ENCODE measurements at regions not wholly inside any gene's neighbourhood (a gene's known extent, or its start where the extent isn't known, plus 50 kb on each side); places are given as distances from the start of the nearest gene placed in this dataset.

DNA sequence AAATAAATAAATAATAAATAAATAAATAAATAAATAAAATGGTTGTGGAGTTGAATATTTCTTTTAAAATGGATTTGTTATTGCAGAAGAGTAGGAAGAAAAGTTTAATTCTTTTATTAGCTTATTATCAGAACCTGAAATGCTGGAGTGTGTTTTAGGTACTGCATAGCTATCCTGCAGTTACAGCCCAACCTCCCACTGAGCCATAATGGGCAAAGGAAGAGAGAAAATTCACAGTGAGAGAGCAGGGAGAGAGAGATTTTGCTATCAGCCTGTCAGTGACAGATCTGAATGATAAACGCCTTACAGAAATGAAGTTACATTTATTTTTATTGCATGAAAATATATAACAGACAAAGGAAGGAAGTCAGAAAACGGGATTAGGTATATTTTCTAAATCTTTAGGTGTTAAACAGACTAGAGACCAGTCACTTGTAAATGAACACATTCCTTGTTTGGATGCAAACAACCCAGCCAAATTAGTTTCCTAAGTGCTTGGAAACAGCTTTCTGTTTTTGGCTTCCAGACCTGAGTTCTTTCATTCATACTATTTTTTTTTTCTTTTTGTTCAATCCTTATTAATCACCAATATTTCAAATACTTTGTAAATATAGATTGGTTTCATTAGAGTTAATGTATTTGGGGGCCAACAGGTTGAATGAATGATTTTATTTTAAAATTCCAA lies 425.3 kb downstream of the USP25 start:
- Histone ChIP-seq H3K4me3 (ENCODE audit: low read depth, low read length) (no peak overlapping the region), H3K36me3 (no peaks in the 10 kb centered on the region), H3K27me3 (no peaks in the 10 kb centered on the region), H3K9me3 (no peaks in the 10 kb centered on the region), H3K4me1 (no peaks in the 10 kb centered on the region)
- TF ChIP-seq, protein P1, sequence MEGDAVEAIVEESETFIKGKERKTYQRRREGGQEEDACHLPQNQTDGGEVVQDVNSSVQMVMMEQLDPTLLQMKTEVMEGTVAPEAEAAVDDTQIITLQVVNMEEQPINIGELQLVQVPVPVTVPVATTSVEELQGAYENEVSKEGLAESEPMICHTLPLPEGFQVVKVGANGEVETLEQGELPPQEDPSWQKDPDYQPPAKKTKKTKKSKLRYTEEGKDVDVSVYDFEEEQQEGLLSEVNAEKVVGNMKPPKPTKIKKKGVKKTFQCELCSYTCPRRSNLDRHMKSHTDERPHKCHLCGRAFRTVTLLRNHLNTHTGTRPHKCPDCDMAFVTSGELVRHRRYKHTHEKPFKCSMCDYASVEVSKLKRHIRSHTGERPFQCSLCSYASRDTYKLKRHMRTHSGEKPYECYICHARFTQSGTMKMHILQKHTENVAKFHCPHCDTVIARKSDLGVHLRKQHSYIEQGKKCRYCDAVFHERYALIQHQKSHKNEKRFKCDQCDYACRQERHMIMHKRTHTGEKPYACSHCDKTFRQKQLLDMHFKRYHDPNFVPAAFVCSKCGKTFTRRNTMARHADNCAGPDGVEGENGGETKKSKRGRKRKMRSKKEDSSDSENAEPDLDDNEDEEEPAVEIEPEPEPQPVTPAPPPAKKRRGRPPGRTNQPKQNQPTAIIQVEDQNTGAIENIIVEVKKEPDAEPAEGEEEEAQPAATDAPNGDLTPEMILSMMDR (IDR thresholded peaks at IDR 0.05; ENCODE audit: low read depth, low read length): no peak
- no peak for DNase-seq

DNA sequence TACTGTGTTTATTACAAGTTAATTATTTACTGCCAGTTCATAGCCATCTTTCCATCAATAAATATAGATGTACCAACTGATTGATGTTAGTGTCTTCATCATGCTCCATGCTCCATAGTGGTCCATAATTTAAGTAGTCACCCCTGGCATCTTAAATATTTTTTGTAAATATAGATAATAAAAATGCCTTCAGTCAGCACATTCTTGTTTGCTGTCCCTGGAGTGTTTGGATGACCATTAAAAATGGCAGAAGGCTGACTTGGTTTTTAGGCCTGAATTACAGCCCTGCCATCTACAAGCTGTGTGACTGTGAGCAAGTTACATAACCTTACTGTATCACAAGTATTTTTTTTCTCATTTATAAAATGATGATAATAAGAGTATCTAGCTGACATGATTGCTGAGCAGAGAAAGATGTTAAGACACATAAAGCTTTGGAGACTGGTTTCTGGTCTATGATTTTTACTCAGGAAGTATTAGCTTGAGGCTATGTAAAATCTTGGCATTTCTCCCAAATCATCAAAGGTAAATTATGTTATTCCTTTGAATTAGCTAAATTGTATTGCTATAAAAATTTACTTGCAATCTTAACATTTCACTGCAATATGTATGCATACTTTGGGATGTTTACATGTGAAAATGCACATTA lies 427.2 kb downstream of the USP25 start:
- TF ChIP-seq, protein P1 (IDR thresholded peaks at IDR 0.05; ENCODE audit: low read depth, low read length): no peak
- no peak for DNase-seq

DNA sequence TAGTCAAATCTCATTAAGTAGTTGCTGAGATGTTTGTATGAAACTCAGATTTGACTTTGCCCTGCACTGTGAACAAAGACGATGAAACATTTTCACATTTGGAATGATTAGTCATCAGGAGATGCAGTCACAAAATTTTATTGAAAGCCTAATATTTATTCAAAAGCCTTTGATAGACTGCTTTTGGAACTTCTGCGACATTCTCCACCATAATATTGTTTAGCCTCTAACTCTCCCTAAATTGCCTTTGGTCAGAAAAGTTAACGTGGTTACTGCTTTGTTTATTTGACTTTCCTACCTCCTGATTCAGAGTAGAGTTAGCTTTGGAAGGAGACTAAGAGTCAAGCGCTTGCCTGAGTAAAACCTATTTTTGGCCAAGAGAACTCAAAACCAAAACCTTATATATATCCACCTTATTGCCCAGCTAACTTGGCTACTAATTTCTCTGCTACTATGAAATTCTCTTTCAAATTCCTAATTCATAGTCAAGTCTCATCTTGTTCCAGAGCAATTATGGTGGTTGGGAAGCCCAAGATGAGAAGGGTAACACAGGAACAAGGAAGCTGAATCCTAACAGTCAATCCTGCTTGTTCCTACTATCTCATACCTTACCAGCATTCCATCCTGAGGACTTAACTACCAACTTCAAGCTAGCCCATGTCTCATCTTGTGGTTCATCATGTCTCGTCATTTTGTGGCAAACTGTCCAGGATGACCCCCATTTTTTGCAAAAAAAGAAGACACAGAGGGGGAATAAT lies 429.6 kb downstream of the USP25 start:
- TF ChIP-seq, protein P1 (IDR thresholded peaks at IDR 0.05; ENCODE audit: low read depth, low read length): no peak
- no peaks in the 10 kb centered on the region for H3K4me1 ChIP-seq
- no peak overlapping the region for H3K4me3 ChIP-seq (ENCODE audit: low read depth, low read length)
- no peaks in the 10 kb centered on the region for H3K36me3 ChIP-seq
- DNase-seq: no peak
- no peaks in the 10 kb centered on the region for H3K9me3 ChIP-seq
- H3K27me3 ChIP-seq: no peaks in the 10 kb centered on the region

More for the DNA sequence above, 427.2 kb downstream of the USP25 start:
- Histone ChIP-seq H3K4me3 (ENCODE audit: low read depth, low read length) (no peak overlapping the region), H3K27me3 (no peaks in the 10 kb centered on the region), H3K9me3 (no peaks in the 10 kb centered on the region), H3K36me3 (no peaks in the 10 kb centered on the region), H3K4me1 (no peaks in the 10 kb centered on the region)

DNA sequence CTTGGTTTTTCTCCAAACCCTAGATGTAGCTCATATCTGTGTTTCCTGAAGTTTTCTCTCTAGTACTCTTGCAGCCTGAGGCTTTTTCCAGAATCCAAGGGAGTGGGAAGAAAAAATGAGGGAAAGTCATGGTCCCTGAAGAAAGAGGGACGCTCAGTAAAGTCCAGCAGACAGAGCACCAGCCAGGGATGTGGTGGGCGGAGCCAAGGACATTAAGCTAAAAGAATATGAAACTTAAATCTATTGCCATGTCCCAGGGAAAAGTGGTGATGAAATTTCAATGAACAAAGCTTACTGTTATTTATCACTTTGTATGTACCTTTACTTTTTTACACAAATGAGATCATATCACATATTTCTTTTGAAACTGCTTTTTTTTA lies 430.2 kb downstream of the USP25 start:
- no peaks in the 10 kb centered on the region for H3K4me1 ChIP-seq
- TF ChIP-seq, protein P1 (IDR thresholded peaks at IDR 0.05; ENCODE audit: low read depth, low read length): no peak
- H3K9me3 ChIP-seq: no peaks in the 10 kb centered on the region
- no peaks in the 10 kb centered on the region for H3K36me3 ChIP-seq
- no peak overlapping the region for H3K4me3 ChIP-seq (ENCODE audit: low read depth, low read length)
- H3K27me3 ChIP-seq: no peaks in the 10 kb centered on the region
- DNase-seq: no peak

GRCh38 chr21:16162953-16163352 lies 433.2 kb downstream of the USP25 start:
- Histone ChIP-seq H3K4me3 (ENCODE audit: low read depth, low read length) (no peak overlapping the region), H3K27me3 (no peaks in the 10 kb centered on the region), H3K4me1 (no peaks in the 10 kb centered on the region), H3K9me3 (no peaks in the 10 kb centered on the region), H3K36me3 (no peaks in the 10 kb centered on the region)
- DNase-seq: no peak
- TF ChIP-seq, protein P1 (IDR thresholded peaks at IDR 0.05; ENCODE audit: low read depth, low read length): no peak
